ENCODE measurements at regions not wholly inside any gene's neighbourhood (a gene's known extent, or its start where the extent isn't known, plus 50 kb on each side); places are given as distances from the start of the nearest gene placed in this dataset.

DNA sequence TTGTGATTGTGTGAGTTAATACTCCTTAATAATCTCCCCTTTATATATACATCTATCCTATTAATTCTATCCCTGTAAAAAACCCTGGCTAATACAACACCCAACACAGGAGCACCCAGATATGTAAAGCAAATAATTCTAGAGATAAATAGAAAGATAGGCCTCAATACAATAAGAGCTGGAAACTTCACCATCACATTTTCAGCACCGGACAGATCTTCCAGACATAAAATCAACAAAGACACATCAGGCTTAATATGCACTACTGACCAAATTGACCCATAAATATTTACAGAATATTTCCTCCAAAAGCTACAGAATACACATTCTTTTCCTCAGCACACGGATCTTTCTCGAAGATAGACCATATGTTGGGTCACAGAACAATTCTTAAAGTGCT, 71.0 kb upstream of the ST8SIA4 start:
- no peaks in the 10 kb centered on the region for H3K9me2 ChIP-seq (replicated peaks; ENCODE audit: insufficient read depth, low read length)
- TF ChIP-seq EZH2phosphoT487 (conservative IDR thresholded peaks at IDR 0.05; ENCODE audit: low read length) (no peak), CTCF (IDR thresholded peaks at IDR 0.05; ENCODE audit: insufficient read depth, low read length, poor library complexity, severe bottlenecking) (no peak)
- H3F3A ChIP-seq (ENCODE audit: insufficient read depth) = no peaks in the 10 kb centered on the region
- no peaks in the 10 kb centered on the region for H3K27me3 ChIP-seq (ENCODE audit: low read length)
- no peak overlapping the region for H2AFZ ChIP-seq (ENCODE audit: low read depth, low read length, severe bottlenecking)
- H3K9ac ChIP-seq (ENCODE audit: low read length) = no peak overlapping the region
- no peak overlapping the region for H3K4me3 ChIP-seq (ENCODE audit: insufficient read depth, low read length, poor library complexity, severe bottlenecking)
- no peak overlapping the region for H3K27ac ChIP-seq (ENCODE audit: low read depth, low read length)
- no peak overlapping the region for H3K4me2 ChIP-seq (ENCODE audit: low read depth, low read length, poor library complexity, severe bottlenecking)
- H4K20me1 ChIP-seq (ENCODE audit: low read depth, low read length) = no peaks in the 10 kb centered on the region
- no peaks in the 10 kb centered on the region for H3K79me2 ChIP-seq (ENCODE audit: insufficient read depth, low read length)
- H3K9me3 ChIP-seq (ENCODE audit: insufficient read depth, low read length) = no peaks in the 10 kb centered on the region
- H3K36me3 ChIP-seq (ENCODE audit: low read length) = no peaks in the 10 kb centered on the region

DNA sequence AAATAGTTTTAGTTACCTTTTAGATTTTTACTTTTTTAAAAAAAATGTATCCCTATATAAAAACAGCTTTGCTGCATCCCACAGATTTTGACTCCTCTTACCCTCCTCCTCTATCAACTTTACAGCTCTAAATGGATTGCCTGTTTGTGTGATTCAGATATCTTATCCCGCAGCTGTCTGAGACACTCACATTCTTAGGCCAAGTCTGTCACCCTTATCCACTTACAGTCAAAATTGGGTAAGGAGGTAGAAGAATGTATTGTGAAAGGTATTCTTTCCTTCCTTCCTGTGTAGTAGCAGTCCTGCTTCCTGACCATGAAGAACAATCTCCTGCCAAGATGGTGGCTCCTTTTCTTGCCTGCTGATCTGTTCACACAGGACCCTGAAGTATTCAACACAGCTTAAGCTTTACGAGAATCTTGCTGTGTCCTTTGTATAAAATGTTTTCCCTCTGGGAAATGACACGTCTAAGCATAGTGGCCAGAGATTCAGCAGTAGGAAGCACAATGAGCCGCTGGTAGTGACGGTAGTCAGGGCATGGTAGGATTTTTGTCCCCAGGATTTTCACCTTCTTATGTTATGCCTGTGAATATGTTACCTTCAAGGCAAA, 67.7 kb upstream of the ST8SIA4 start:
- Histone ChIP-seq H3K4me2 (ENCODE audit: low read depth, low read length, poor library complexity, severe bottlenecking) (no peak overlapping the region), H4K20me1 (ENCODE audit: low read depth, low read length) (no peaks in the 10 kb centered on the region), H3K9me2 (replicated peaks; ENCODE audit: insufficient read depth, low read length) (no peaks in the 10 kb centered on the region), H3K9ac (ENCODE audit: low read length) (no peak overlapping the region), H3K4me3 (ENCODE audit: insufficient read depth, low read length, poor library complexity, severe bottlenecking) (no peak overlapping the region), H3F3A (ENCODE audit: insufficient read depth) (no peaks in the 10 kb centered on the region), H3K27me3 (ENCODE audit: low read length) (no peaks in the 10 kb centered on the region), H3K79me2 (ENCODE audit: insufficient read depth, low read length) (no peaks in the 10 kb centered on the region), H3K27ac (ENCODE audit: low read depth, low read length) (no peak overlapping the region), H2AFZ (ENCODE audit: low read depth, low read length, severe bottlenecking) (no peak overlapping the region), H3K9me3 (ENCODE audit: insufficient read depth, low read length) (no peaks in the 10 kb centered on the region), H3K36me3 (ENCODE audit: low read length) (no peaks in the 10 kb centered on the region)
- TF ChIP-seq CTCF (IDR thresholded peaks at IDR 0.05; ENCODE audit: insufficient read depth, low read length, poor library complexity, severe bottlenecking) = no peak
- TF ChIP-seq EZH2phosphoT487 (conservative IDR thresholded peaks at IDR 0.05; ENCODE audit: low read length) = no peak

GRCh38 chr5:100965291-100965690, 62.2 kb upstream of the ST8SIA4 start:
- Histone ChIP-seq H3K9ac (ENCODE audit: low read length) (no peak overlapping the region), H3K27me3 (ENCODE audit: low read length) (no peaks in the 10 kb centered on the region), H3K9me3 (ENCODE audit: insufficient read depth, low read length) (no peaks in the 10 kb centered on the region), H3K4me2 (ENCODE audit: low read depth, low read length, poor library complexity, severe bottlenecking) (no peak overlapping the region), H3K27ac (ENCODE audit: low read depth, low read length) (no peak overlapping the region), H3K36me3 (ENCODE audit: low read length) (no peaks in the 10 kb centered on the region), H3K79me2 (ENCODE audit: insufficient read depth, low read length) (no peaks in the 10 kb centered on the region), H2AFZ (ENCODE audit: low read depth, low read length, severe bottlenecking) (no peak overlapping the region), H4K20me1 (ENCODE audit: low read depth, low read length) (no peaks in the 10 kb centered on the region), H3K4me3 (ENCODE audit: insufficient read depth, low read length, poor library complexity, severe bottlenecking) (no peak overlapping the region), H3F3A (ENCODE audit: insufficient read depth) (no peaks in the 10 kb centered on the region), H3K9me2 (replicated peaks; ENCODE audit: insufficient read depth, low read length) (no peaks in the 10 kb centered on the region)
- TF ChIP-seq EZH2phosphoT487 (conservative IDR thresholded peaks at IDR 0.05; ENCODE audit: low read length) (no peak), CTCF (IDR thresholded peaks at IDR 0.05; ENCODE audit: insufficient read depth, low read length, poor library complexity, severe bottlenecking) (no peak)

All from SU-DHL-6 (cell line).